CD4-positive, alpha-beta T cell treated with Interleukin-10 for 1 hour (primary cell): ENCODE measurements at regions not wholly inside any gene's neighbourhood (a gene's known extent, or its start where the extent isn't known, plus 50 kb on each side); places are given as distances from the start of the nearest gene placed in this dataset.
"Not testable (repeated sequence)": the region's sequence is repeated elsewhere in the genome, so short reads cannot be mapped to it uniquely, and the experiment has no call there.

ENCODE experiments used
- DNase-seq: peaks from one replicate; pipeline ENCODE4 v3.0.0-alpha.2; 2020

GRCh38 chr13:86878781-86879180 lies 792.4 kb upstream of the SLITRK5 start:
- DNase-seq: no peak

GRCh38 chr13:86881390-86881789 lies 789.8 kb upstream of the SLITRK5 start:
- no peak for DNase-seq

GRCh38 chr13:86882107-86882506 lies 789.1 kb upstream of the SLITRK5 start:
- no peak for DNase-seq

- no peak for DNase-seq
Observed at GRCh38 chr13:86882835-86883234, 788.3 kb upstream of the SLITRK5 start.

GRCh38 chr13:86892330-86892729 lies 778.8 kb upstream of the SLITRK5 start:
- DNase-seq: no peak

- no peak for DNase-seq
Observed at GRCh38 chr13:86900906-86901305, 770.3 kb upstream of the SLITRK5 start.

GRCh38 chr13:86906127-86906874 lies 764.9 kb upstream of the SLITRK5 start:
- DNase-seq: no peak

- DNase-seq: no peak
Observed at GRCh38 chr13:86907156-86907555, 764.0 kb upstream of the SLITRK5 start.

GRCh38 chr13:86909318-86909717 lies 761.9 kb upstream of the SLITRK5 start:
- DNase-seq: no peak

- DNase-seq: no peak
Observed at GRCh38 chr13:86914757-86915156, 756.4 kb upstream of the SLITRK5 start.

GRCh38 chr13:86917438-86917837 lies 753.7 kb upstream of the SLITRK5 start:
- DNase-seq: not testable (repeated sequence)

- DNase-seq: no peak
Observed at GRCh38 chr13:86918682-86919081, 752.5 kb upstream of the SLITRK5 start.

GRCh38 chr13:86920961-86921360 lies 750.2 kb upstream of the SLITRK5 start:
- no peak for DNase-seq

GRCh38 chr13:86922936-86923335 lies 748.2 kb upstream of the SLITRK5 start:
- no peak for DNase-seq

GRCh38 chr13:86926916-86927315 lies 744.3 kb upstream of the SLITRK5 start:
- DNase-seq: not testable (repeated sequence)

GRCh38 chr13:86932776-86933334 lies 738.3 kb upstream of the SLITRK5 start:
- DNase-seq: no peak

GRCh38 chr13:86933676-86934075 lies 737.5 kb upstream of the SLITRK5 start:
- DNase-seq: no peak

GRCh38 chr13:86937316-86937715 lies 733.9 kb upstream of the SLITRK5 start:
- DNase-seq: no peak

- no peak for DNase-seq
Observed at GRCh38 chr13:86945584-86945983, 725.6 kb upstream of the SLITRK5 start.

GRCh38 chr13:86946734-86947133 lies 724.4 kb upstream of the SLITRK5 start:
- DNase-seq: no peak

- no peak for DNase-seq
Observed at GRCh38 chr13:86954341-86954740, 716.8 kb upstream of the SLITRK5 start.

GRCh38 chr13:86960876-86961275 lies 710.3 kb upstream of the SLITRK5 start:
- no peak for DNase-seq

- no peak for DNase-seq
Observed at GRCh38 chr13:86974251-86974994, 696.7 kb upstream of the SLITRK5 start.

- DNase-seq: no peak
Observed at GRCh38 chr13:86974995-86975328, 696.2 kb upstream of the SLITRK5 start.
